ENCODE measurements at regions not wholly inside any gene's neighbourhood (a gene's known extent, or its start where the extent isn't known, plus 50 kb on each side); places are given as distances from the start of the nearest gene placed in this dataset.
A peak's percentile ranks its signal among the peaks of the same experiment; 100 is the strongest.
"Not testable (repeated sequence)": the region's sequence is repeated elsewhere in the genome, so short reads cannot be mapped to it uniquely, and the experiment has no call there.

- no peak for DNase-seq (ENCODE audit: low read depth in 2 of 2)
Measured at GRCh38 chr3:176632925-176633324, 564.4 kb downstream of the TBL1XR1 start.

- no peak for DNase-seq (ENCODE audit: low read depth in 2 of 2)
Measured at GRCh38 chr3:176631165-176631564, 566.1 kb downstream of the TBL1XR1 start.

- no peak for DNase-seq (ENCODE audit: low read depth in 2 of 2)
Measured at GRCh38 chr3:176628101-176628639, 569.1 kb downstream of the TBL1XR1 start.

- DNase-seq (ENCODE audit: low read depth in 2 of 2), result no peak
Measured at GRCh38 chr3:176623468-176624150, 573.7 kb downstream of the TBL1XR1 start.

- no peak for DNase-seq (ENCODE audit: low read depth in 2 of 2)
Measured at GRCh38 chr3:176619833-176620232, 577.4 kb downstream of the TBL1XR1 start.

- DNase-seq (ENCODE audit: low read depth in 2 of 2), result no peak
Measured at GRCh38 chr3:176615826-176616225, 581.5 kb downstream of the TBL1XR1 start.

- no peak for DNase-seq (ENCODE audit: low read depth in 2 of 2)
Measured at GRCh38 chr3:176611703-176612102, 585.6 kb downstream of the TBL1XR1 start.

GRCh38 chr3:176609361-176609760, 587.9 kb downstream of the TBL1XR1 start:
- DNase-seq (ENCODE audit: low read depth in 2 of 2), result no peak

- not testable (repeated sequence) for DNase-seq (ENCODE audit: low read depth in 2 of 2)
Measured at GRCh38 chr3:176605553-176605952, 591.7 kb downstream of the TBL1XR1 start.

- peak in 1 of 2 donors; percentile 1 for DNase-seq (ENCODE audit: low read depth in 2 of 2)
Measured at GRCh38 chr3:176595307-176595706, 602.0 kb downstream of the TBL1XR1 start.

GRCh38 chr3:176590722-176591121, 606.6 kb downstream of the TBL1XR1 start:
- peak in 1 of 2 donors; percentile 33 for DNase-seq (ENCODE audit: low read depth in 2 of 2)

- DNase-seq (ENCODE audit: low read depth in 2 of 2), result no peak
Measured at GRCh38 chr3:176587089-176587488, 610.2 kb downstream of the TBL1XR1 start.

GRCh38 chr3:176584413-176585176, 612.7 kb downstream of the TBL1XR1 start:
- DNase-seq (ENCODE audit: low read depth in 2 of 2), result peak in 1 of 2 donors; percentile 26

- no peak for DNase-seq (ENCODE audit: low read depth in 2 of 2)
Measured at GRCh38 chr3:176583956-176584355, 613.3 kb downstream of the TBL1XR1 start.

GRCh38 chr3:176581589-176581988, 615.7 kb downstream of the TBL1XR1 start:
- DNase-seq (ENCODE audit: low read depth in 2 of 2), result no peak

- no peak for DNase-seq (ENCODE audit: low read depth in 2 of 2)
Measured at GRCh38 chr3:176579711-176580185, 617.5 kb downstream of the TBL1XR1 start.

- DNase-seq (ENCODE audit: low read depth in 2 of 2), result no peak
Measured at GRCh38 chr3:176578316-176578715, 619.0 kb downstream of the TBL1XR1 start.

- no peak for DNase-seq (ENCODE audit: low read depth in 2 of 2)
Measured at GRCh38 chr3:176577447-176577846, 619.8 kb downstream of the TBL1XR1 start.

- DNase-seq (ENCODE audit: low read depth in 2 of 2), result no peak
Measured at GRCh38 chr3:176574786-176575185, 622.5 kb downstream of the TBL1XR1 start.

GRCh38 chr3:176571926-176572325, 625.4 kb downstream of the TBL1XR1 start:
- no peak for DNase-seq (ENCODE audit: low read depth in 2 of 2)

- no peak for DNase-seq (ENCODE audit: low read depth in 2 of 2)
Measured at GRCh38 chr3:176570992-176571391, 626.3 kb downstream of the TBL1XR1 start.

- no peak for DNase-seq (ENCODE audit: low read depth in 2 of 2)
Measured at GRCh38 chr3:176568189-176568588, 629.1 kb downstream of the TBL1XR1 start.

- no peak for DNase-seq (ENCODE audit: low read depth in 2 of 2)
Measured at GRCh38 chr3:176566757-176567156, 630.5 kb downstream of the TBL1XR1 start.
